Skin of body (tissue), 1 donor: ENCODE measurements at regions not wholly inside any gene's neighbourhood (a gene's known extent, or its start where the extent isn't known, plus 50 kb on each side); places are given as distances from the start of the nearest gene placed in this dataset.
"Not testable (repeated sequence)": the region's sequence is repeated elsewhere in the genome, so short reads cannot be mapped to it uniquely, and the experiment has no call there.

Experiments used
- DNase-seq: peaks from one replicate; lab custom pipeline; 2025; lab: John Stamatoyannopoulos, UW

- no peak for DNase-seq
Measured at GRCh38 chr16:65604771-65605170, 482.9 kb upstream of the CDH11 start.

- DNase-seq, result no peak
Measured at GRCh38 chr16:65601781-65602180, 479.9 kb upstream of the CDH11 start.

GRCh38 chr16:65600629-65601028 lies 478.8 kb upstream of the CDH11 start:
- DNase-seq, result peak; percentile 35

GRCh38 chr16:65600046-65600445 lies 478.2 kb upstream of the CDH11 start:
- no peak for DNase-seq

GRCh38 chr16:65598621-65599020 lies 476.8 kb upstream of the CDH11 start:
- no peak for DNase-seq

GRCh38 chr16:65583498-65583897 lies 461.6 kb upstream of the CDH11 start:
- no peak for DNase-seq

- no peak for DNase-seq
Measured at GRCh38 chr16:65579050-65579449, 457.2 kb upstream of the CDH11 start.

GRCh38 chr16:65576631-65577030 lies 454.8 kb upstream of the CDH11 start:
- DNase-seq, result no peak

- DNase-seq, result no peak
Measured at GRCh38 chr16:65576139-65576538, 454.3 kb upstream of the CDH11 start.

GRCh38 chr16:65574326-65574966 lies 452.6 kb upstream of the CDH11 start:
- DNase-seq, result no peak

- no peak for DNase-seq
Measured at GRCh38 chr16:65572156-65572555, 450.3 kb upstream of the CDH11 start.

GRCh38 chr16:65570261-65570660 lies 448.4 kb upstream of the CDH11 start:
- DNase-seq, result peak; percentile 50

GRCh38 chr16:65559846-65560245 lies 438.0 kb upstream of the CDH11 start:
- DNase-seq, result no peak

GRCh38 chr16:65549689-65550088 lies 427.8 kb upstream of the CDH11 start:
- not testable (repeated sequence) for DNase-seq

GRCh38 chr16:65548470-65548869 lies 426.6 kb upstream of the CDH11 start:
- DNase-seq, result no peak

- DNase-seq, result peak; percentile 85
Measured at GRCh38 chr16:65547772-65548446, 426.0 kb upstream of the CDH11 start.

GRCh38 chr16:65546353-65546791 lies 424.5 kb upstream of the CDH11 start:
- DNase-seq, result peak; percentile 87

GRCh38 chr16:65545413-65545956 lies 423.6 kb upstream of the CDH11 start:
- DNase-seq, result no peak

- no peak for DNase-seq
Measured at GRCh38 chr16:65543781-65544740, 422.2 kb upstream of the CDH11 start.

GRCh38 chr16:65541646-65542045 lies 419.8 kb upstream of the CDH11 start:
- DNase-seq, result no peak

GRCh38 chr16:65540901-65541300 lies 419.0 kb upstream of the CDH11 start:
- DNase-seq, result peak; percentile 74

GRCh38 chr16:65538976-65539375 lies 417.1 kb upstream of the CDH11 start:
- DNase-seq, result no peak
